ENCODE measurements at regions not wholly inside any gene's neighbourhood (a gene's known extent, or its start where the extent isn't known, plus 50 kb on each side); places are given as distances from the start of the nearest gene placed in this dataset.

GRCh38 chr1:38336961-38337360, 290.4 kb upstream of the POU3F1 start:
- Histone ChIP-seq H3K36me3 (ENCODE audit: control insufficient read depth, insufficient read depth, low read length, severe bottlenecking) (no peaks in the 10 kb centered on the region), H3K9me3 (ENCODE audit: control insufficient read depth, low read length) (no peaks in the 10 kb centered on the region), H3K27me3 (replicated peaks; ENCODE audit: control insufficient read depth, insufficient read depth, low read length) (no peaks in the 10 kb centered on the region), H3K4me1 (ENCODE audit: control insufficient read depth, insufficient read depth, low read length) (no peaks in the 10 kb centered on the region), H3K4me3 (ENCODE audit: low read length) (no peak overlapping the region), H3K9ac (ENCODE audit: low read length) (no peak overlapping the region)
- no peak for DNase-seq (ENCODE audit: low read depth)

GRCh38 chr1:38336301-38336923, 289.8 kb upstream of the POU3F1 start:
- Histone ChIP-seq H3K4me3 (ENCODE audit: low read length) (no peak overlapping the region), H3K36me3 (ENCODE audit: control insufficient read depth, insufficient read depth, low read length, severe bottlenecking) (no peaks in the 10 kb centered on the region), H3K9me3 (ENCODE audit: control insufficient read depth, low read length) (no peaks in the 10 kb centered on the region), H3K4me1 (ENCODE audit: control insufficient read depth, insufficient read depth, low read length) (no peaks in the 10 kb centered on the region), H3K27me3 (replicated peaks; ENCODE audit: control insufficient read depth, insufficient read depth, low read length) (no peaks in the 10 kb centered on the region), H3K9ac (ENCODE audit: low read length) (no peak overlapping the region)
- no peak for DNase-seq (ENCODE audit: low read depth)

- Histone ChIP-seq H3K9ac (ENCODE audit: low read length) (no peak overlapping the region), H3K4me3 (ENCODE audit: low read length) (no peak overlapping the region), H3K9me3 (ENCODE audit: control insufficient read depth, low read length) (no peaks in the 10 kb centered on the region), H3K36me3 (ENCODE audit: control insufficient read depth, insufficient read depth, low read length, severe bottlenecking) (no peaks in the 10 kb centered on the region), H3K4me1 (ENCODE audit: control insufficient read depth, insufficient read depth, low read length) (no peaks in the 10 kb centered on the region), H3K27me3 (replicated peaks; ENCODE audit: control insufficient read depth, insufficient read depth, low read length) (no peaks in the 10 kb centered on the region)
- no peak for DNase-seq (ENCODE audit: low read depth)
These were observed 288.5 kb upstream of the POU3F1 start for GRCh38 chr1:38334930-38335592.

DNA sequence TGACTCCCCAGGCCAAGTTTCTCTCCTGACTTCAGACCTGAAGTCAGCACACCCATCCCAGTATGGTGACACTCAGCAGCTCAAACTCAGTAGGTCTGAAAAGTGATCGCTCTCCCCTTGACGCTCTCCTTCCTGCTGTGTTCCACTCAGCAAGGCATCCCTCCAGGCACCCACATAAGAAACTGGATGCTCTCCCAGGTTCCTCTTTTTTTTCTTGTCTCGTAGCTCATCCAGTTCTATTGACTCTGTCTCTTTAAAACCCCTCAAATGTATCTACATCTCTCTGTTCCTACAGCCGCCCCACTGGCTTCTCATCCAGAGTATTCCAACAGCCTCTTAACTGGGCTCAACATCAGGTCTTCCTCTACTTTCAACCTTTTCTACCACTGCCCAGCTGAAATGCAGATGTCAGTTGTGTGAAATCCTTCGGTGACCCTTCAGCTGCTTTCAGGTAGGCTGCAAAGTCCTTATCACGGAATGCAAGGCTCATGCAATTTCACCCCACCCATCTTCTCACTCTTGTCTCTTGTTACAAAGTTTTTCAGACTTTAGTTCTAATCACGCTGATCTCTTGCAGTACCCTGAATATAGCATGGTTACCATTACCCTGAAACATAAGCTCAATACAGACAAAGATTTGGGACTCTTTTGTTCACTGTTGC, 286.2 kb upstream of the POU3F1 start:
- H3K9ac ChIP-seq (ENCODE audit: low read length): no peak overlapping the region
- H3K4me1 ChIP-seq (ENCODE audit: control insufficient read depth, insufficient read depth, low read length): no peaks in the 10 kb centered on the region
- no peak overlapping the region for H3K4me3 ChIP-seq (ENCODE audit: low read length)
- peaks cover 8% of the 10 kb centered on the region for H3K27me3 ChIP-seq (replicated peaks; ENCODE audit: control insufficient read depth, insufficient read depth, low read length)
- DNase-seq (ENCODE audit: low read depth): no peak
- H3K9me3 ChIP-seq (ENCODE audit: control insufficient read depth, low read length): no peaks in the 10 kb centered on the region
- no peaks in the 10 kb centered on the region for H3K36me3 ChIP-seq (ENCODE audit: control insufficient read depth, insufficient read depth, low read length, severe bottlenecking)

- H3K4me1 ChIP-seq (ENCODE audit: control insufficient read depth, insufficient read depth, low read length): no peaks in the 10 kb centered on the region
- no peak overlapping the region for H3K9ac ChIP-seq (ENCODE audit: low read length)
- H3K9me3 ChIP-seq (ENCODE audit: control insufficient read depth, low read length): no peaks in the 10 kb centered on the region
- H3K4me3 ChIP-seq (ENCODE audit: low read length): no peak overlapping the region
- peaks cover 14% of the 10 kb centered on the region for H3K27me3 ChIP-seq (replicated peaks; ENCODE audit: control insufficient read depth, insufficient read depth, low read length)
- no peak for DNase-seq (ENCODE audit: low read depth)
- no peaks in the 10 kb centered on the region for H3K36me3 ChIP-seq (ENCODE audit: control insufficient read depth, insufficient read depth, low read length, severe bottlenecking)
These were observed 285.1 kb upstream of the POU3F1 start for GRCh38 chr1:38331496-38332210.

DNA sequence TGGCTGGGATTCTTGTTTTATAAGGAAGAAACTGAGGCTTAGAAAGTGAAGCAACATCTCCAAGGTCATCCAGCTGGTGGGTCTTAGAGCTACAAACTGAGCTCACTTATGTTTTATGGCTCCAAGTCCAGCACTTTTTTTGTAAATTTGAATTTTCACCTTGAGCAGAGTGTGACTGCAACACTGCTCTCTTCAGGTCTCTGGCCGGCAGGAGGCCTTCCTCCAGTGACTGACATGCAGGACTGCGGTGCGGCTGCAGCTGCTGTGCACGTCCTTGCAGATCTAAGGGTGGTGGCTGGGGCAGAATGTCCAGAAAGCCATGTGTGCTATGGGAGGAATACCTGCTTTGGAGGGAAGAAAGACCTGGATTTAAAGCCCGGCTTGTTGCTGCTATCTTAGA, 284.2 kb upstream of the POU3F1 start:
- Histone ChIP-seq H3K36me3 (ENCODE audit: control insufficient read depth, insufficient read depth, low read length, severe bottlenecking) (no peaks in the 10 kb centered on the region), H3K27me3 (replicated peaks; ENCODE audit: control insufficient read depth, insufficient read depth, low read length) (peaks cover 14% of the 10 kb centered on the region), H3K9ac (ENCODE audit: low read length) (no peak overlapping the region), H3K4me1 (ENCODE audit: control insufficient read depth, insufficient read depth, low read length) (no peaks in the 10 kb centered on the region), H3K9me3 (ENCODE audit: control insufficient read depth, low read length) (no peaks in the 10 kb centered on the region), H3K4me3 (ENCODE audit: low read length) (no peak overlapping the region)
- no peak for DNase-seq (ENCODE audit: low read depth)

- H3K4me1 ChIP-seq (ENCODE audit: control insufficient read depth, insufficient read depth, low read length): no peaks in the 10 kb centered on the region
- H3K36me3 ChIP-seq (ENCODE audit: control insufficient read depth, insufficient read depth, low read length, severe bottlenecking): no peaks in the 10 kb centered on the region
- H3K9me3 ChIP-seq (ENCODE audit: control insufficient read depth, low read length): peaks cover 9% of the 10 kb centered on the region
- no peak overlapping the region for H3K4me3 ChIP-seq (ENCODE audit: low read length)
- no peak for DNase-seq (ENCODE audit: low read depth)
- no peak overlapping the region for H3K9ac ChIP-seq (ENCODE audit: low read length)
- H3K27me3 ChIP-seq (replicated peaks; ENCODE audit: control insufficient read depth, insufficient read depth, low read length): peaks cover 14% of the 10 kb centered on the region
These were observed 283.1 kb upstream of the POU3F1 start for GRCh38 chr1:38329644-38330043.

DNA sequence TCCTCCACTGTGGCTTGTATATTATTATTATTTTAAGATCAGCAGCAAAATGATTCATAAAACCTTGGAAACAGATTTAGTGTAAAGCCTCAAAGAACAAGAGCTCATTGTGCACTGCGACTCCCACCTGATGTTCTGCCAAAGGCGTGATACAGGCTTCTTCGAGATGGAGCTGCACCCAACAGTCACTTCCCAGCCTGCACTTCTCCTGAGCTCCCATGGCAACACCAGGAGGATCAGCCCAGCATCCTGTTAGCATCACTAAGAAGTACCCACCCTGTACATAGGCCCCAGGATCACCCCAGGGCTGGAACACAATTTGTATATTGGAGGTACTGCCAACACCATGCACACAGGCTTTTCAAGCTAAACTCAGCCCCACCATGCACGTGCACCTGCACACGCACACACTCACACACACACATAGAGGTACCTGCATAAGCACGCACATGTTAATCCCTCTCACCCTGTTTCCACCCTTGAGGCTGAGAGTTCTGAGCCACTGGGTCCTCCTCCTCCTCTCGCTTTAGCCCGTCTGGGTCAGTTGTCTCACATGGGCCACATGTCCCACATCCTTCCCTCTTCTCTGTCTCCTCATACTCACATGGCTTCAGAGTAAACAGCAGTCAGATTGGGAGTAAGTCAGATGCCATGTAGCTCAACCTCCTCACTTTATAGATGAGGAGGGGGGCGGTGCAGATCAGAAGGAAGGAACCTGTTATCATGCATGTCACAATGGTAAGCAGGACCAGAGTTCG, 281.9 kb upstream of the POU3F1 start:
- Histone ChIP-seq H3K4me1 (ENCODE audit: control insufficient read depth, insufficient read depth, low read length) (no peaks in the 10 kb centered on the region), H3K36me3 (ENCODE audit: control insufficient read depth, insufficient read depth, low read length, severe bottlenecking) (no peaks in the 10 kb centered on the region), H3K9me3 (ENCODE audit: control insufficient read depth, low read length) (peaks cover 11% of the 10 kb centered on the region), H3K27me3 (replicated peaks; ENCODE audit: control insufficient read depth, insufficient read depth, low read length) (peaks cover 14% of the 10 kb centered on the region), H3K9ac (ENCODE audit: low read length) (no peak overlapping the region), H3K4me3 (ENCODE audit: low read length) (no peak overlapping the region)
- DNase-seq (ENCODE audit: low read depth): no peak

GRCh38 chr1:38327559-38327973, 281.0 kb upstream of the POU3F1 start:
- no peaks in the 10 kb centered on the region for H3K4me1 ChIP-seq (ENCODE audit: control insufficient read depth, insufficient read depth, low read length)
- H3K4me3 ChIP-seq (ENCODE audit: low read length): no peak overlapping the region
- DNase-seq (ENCODE audit: low read depth): peak; percentile 16
- H3K9me3 ChIP-seq (ENCODE audit: control insufficient read depth, low read length): peaks cover 11% of the 10 kb centered on the region
- H3K9ac ChIP-seq (ENCODE audit: low read length): no peak overlapping the region
- no peaks in the 10 kb centered on the region for H3K36me3 ChIP-seq (ENCODE audit: control insufficient read depth, insufficient read depth, low read length, severe bottlenecking)
- peaks cover 14% of the 10 kb centered on the region for H3K27me3 ChIP-seq (replicated peaks; ENCODE audit: control insufficient read depth, insufficient read depth, low read length)

DNA sequence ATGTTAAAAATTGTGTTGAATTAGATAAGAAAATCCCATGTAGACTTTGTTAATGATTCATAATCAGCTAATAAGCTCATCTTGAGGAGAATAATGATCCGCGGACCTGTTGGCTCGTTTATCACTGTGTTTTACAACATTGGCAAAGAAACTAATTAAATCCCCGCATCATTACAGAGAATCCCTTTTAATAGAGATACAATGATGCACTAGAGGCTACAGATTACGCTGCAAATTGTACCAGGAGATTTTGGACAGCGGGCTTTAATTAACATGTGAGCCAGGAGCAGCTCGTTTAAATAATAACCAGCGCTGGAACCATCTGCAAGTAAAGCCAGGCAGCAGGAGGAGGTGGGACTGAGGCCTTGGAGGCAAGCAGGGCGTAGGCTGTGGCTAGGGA, 280.3 kb upstream of the POU3F1 start:
- Histone ChIP-seq H3K9ac (ENCODE audit: low read length) (no peak overlapping the region), H3K4me1 (ENCODE audit: control insufficient read depth, insufficient read depth, low read length) (no peaks in the 10 kb centered on the region), H3K9me3 (ENCODE audit: control insufficient read depth, low read length) (peaks cover 11% of the 10 kb centered on the region), H3K4me3 (ENCODE audit: low read length) (no peak overlapping the region), H3K27me3 (replicated peaks; ENCODE audit: control insufficient read depth, insufficient read depth, low read length) (peaks cover 14% of the 10 kb centered on the region), H3K36me3 (ENCODE audit: control insufficient read depth, insufficient read depth, low read length, severe bottlenecking) (no peaks in the 10 kb centered on the region)
- no peak for DNase-seq (ENCODE audit: low read depth)

DNA sequence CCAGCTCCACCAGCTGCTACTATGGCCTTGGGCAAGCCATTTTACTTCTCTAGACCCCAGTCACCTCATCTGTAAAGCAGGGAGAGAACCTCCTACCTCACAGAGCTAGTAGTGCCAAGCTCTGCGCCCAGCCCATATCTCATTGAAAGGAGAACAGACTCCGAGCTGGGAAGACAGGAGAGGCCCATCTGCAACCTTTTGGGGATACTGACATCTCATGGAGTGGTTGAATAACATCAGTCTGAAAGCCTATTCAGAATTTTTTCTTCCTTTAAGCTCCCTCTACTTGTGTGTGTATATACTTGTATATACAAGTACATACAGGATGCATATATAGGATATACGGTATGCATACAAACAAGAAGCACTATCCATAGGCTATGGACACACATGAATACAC, 279.5 kb upstream of the POU3F1 start:
- H3K4me3 ChIP-seq (ENCODE audit: low read length): no peak overlapping the region
- no peaks in the 10 kb centered on the region for H3K4me1 ChIP-seq (ENCODE audit: control insufficient read depth, insufficient read depth, low read length)
- no peak for DNase-seq (ENCODE audit: low read depth)
- peaks cover 14% of the 10 kb centered on the region for H3K27me3 ChIP-seq (replicated peaks; ENCODE audit: control insufficient read depth, insufficient read depth, low read length)
- no peaks in the 10 kb centered on the region for H3K36me3 ChIP-seq (ENCODE audit: control insufficient read depth, insufficient read depth, low read length, severe bottlenecking)
- no peak overlapping the region for H3K9ac ChIP-seq (ENCODE audit: low read length)
- H3K9me3 ChIP-seq (ENCODE audit: control insufficient read depth, low read length): peaks cover 11% of the 10 kb centered on the region

All from adipocyte (in vitro differentiated cells).